ENCODE measurements at regions not wholly inside any gene's neighbourhood (a gene's known extent, or its start where the extent isn't known, plus 50 kb on each side); places are given as distances from the start of the nearest gene placed in this dataset.

GRCh38 chr2:139159177-139159576, 379.0 kb upstream of the NXPH2 start:
- TF ChIP-seq CTCF (conservative IDR thresholded peaks at IDR 0.05; ENCODE audit: low read depth, low read length), result no peak
- H3K4me3 ChIP-seq (ENCODE audit: low read depth, low read length), result no peak overlapping the region
- no peak for DNase-seq (ENCODE audit: low read depth)

DNA sequence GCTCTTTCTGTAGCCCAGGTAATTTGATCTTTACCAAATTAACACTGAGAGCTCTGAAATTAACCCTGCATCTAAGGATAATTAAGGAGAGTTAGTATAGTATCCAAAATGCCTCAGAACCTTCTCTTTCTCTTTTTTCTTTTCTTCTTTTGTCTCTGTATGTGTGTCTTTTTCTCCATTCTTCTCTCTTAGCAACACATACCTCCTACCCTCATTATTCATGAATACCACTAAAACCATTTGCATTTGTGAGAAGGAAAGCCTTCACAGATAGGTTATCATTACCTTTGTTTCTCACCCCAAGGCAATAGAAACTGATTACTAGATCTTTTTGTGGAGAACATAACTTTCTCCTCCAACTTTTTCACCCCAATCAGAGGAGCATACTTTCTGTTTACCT, 376.5 kb upstream of the NXPH2 start:
- TF ChIP-seq CTCF (conservative IDR thresholded peaks at IDR 0.05; ENCODE audit: low read depth, low read length), result no peak
- no peak overlapping the region for H3K4me3 ChIP-seq (ENCODE audit: low read depth, low read length)
- DNase-seq (ENCODE audit: low read depth), result no peak

DNA sequence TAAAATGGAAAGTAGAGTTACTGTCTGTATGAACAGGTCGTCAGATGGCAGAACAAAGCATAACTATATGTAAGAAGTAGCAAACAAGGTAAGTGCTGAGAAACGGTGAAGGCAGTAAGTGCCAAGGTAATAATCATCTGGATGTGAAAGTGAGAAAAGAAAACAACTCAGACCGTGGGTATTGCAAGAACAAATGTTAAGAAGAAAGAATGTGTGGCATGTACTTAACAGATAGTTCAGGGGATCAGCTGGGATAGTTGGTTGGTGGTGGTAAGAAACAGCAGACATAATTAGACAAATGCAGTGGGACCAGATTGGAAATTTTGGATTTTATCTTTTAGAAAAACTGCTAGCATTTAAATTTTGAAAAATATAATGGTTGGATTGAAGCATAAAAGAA, 375.8 kb upstream of the NXPH2 start:
- H3K4me3 ChIP-seq (ENCODE audit: low read depth, low read length), result no peak overlapping the region
- peak; percentile 12 for DNase-seq (ENCODE audit: low read depth)
- no peak for TF ChIP-seq CTCF (conservative IDR thresholded peaks at IDR 0.05; ENCODE audit: low read depth, low read length)

DNA sequence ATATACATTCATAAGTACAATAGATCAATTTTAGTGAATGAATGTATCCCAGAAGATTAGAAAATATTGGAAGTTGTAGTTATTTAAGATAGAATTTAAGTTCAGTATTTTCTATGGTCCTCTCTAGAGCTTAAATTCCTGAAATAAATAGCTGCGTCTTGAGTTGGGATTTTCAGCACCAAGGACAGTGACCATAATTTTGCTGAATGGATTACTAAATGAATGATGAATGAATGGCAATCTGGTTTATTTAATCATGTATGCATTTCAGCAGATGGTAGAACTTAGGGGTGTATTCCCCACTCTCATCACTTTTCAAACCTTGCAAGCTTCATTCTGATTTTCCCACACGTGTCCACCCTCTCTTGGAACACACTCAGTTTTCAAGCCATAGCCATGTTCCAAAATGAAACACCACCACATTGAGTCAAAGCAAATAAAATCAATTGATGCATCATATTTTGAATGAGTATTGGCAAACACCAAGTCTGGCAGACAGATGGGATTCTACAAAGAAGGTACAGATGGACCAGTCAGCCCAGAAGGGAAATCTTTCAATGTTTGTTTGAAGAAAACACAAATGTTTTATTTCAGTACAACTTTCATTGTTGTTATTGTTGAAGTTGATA, 362.2 kb upstream of the NXPH2 start:
- no peak for TF ChIP-seq CTCF (conservative IDR thresholded peaks at IDR 0.05; ENCODE audit: low read depth, low read length)
- H3K4me3 ChIP-seq (ENCODE audit: low read depth, low read length), result no peak overlapping the region
- DNase-seq (ENCODE audit: low read depth), result peak; percentile 41

GRCh38 chr2:139124271-139124670, 344.1 kb upstream of the NXPH2 start:
- no peak for TF ChIP-seq CTCF (conservative IDR thresholded peaks at IDR 0.05; ENCODE audit: low read depth, low read length)
- DNase-seq (ENCODE audit: low read depth), result no peak
- no peak overlapping the region for H3K4me3 ChIP-seq (ENCODE audit: low read depth, low read length)

GRCh38 chr2:139123795-139124194, 343.6 kb upstream of the NXPH2 start:
- TF ChIP-seq CTCF (conservative IDR thresholded peaks at IDR 0.05; ENCODE audit: low read depth, low read length), result no peak
- DNase-seq (ENCODE audit: low read depth), result no peak
- no peak overlapping the region for H3K4me3 ChIP-seq (ENCODE audit: low read depth, low read length)

GRCh38 chr2:139122711-139123158, 342.5 kb upstream of the NXPH2 start:
- DNase-seq (ENCODE audit: low read depth), result peak; percentile 76
- no peak for TF ChIP-seq CTCF (conservative IDR thresholded peaks at IDR 0.05; ENCODE audit: low read depth, low read length)
- no peak overlapping the region for H3K4me3 ChIP-seq (ENCODE audit: low read depth, low read length)

All from choroid plexus epithelial cell (primary cell).